ENCODE measurements at regions not wholly inside any gene's neighbourhood (a gene's known extent, or its start where the extent isn't known, plus 50 kb on each side); places are given as distances from the start of the nearest gene placed in this dataset.

DNA sequence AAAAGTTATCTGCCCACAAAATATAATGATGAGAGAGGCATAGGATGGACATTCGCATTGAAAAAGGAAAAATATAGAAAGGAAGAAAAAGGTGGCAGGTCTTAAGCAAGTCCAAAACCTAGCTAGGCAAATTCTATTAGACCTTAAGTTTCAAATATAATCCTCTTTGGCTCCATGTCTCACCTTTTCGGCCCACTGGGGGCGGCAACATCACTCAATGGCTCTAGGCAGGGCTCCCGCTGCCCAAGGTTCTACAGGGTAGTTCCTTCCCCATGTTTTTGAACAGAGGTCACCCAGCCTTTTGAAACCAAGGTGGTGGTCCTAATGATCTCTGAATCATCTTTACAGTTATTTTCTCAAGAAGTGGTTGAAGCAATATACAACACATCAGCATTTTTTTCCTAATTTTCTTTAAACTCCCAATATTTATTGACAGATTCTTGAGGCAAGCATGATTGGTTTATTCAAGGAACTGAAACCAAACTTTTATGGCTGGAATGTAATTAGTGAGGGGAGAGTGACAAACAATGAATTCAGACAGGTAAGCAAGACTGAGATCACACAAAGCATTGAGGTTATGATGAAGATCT lies 309.4 kb downstream of the ANTXR2 start:
- in situ Hi-C loops (cut with MboI; ENCODE audit: low sequenced_read_pairs): no loop called here

More for the DNA sequence above, 309.4 kb downstream of the ANTXR2 start:
- ATAC-seq (ENCODE audit: low read depth) (no peak), DNase-seq (no peak)
- H4K5ac ChIP-seq (ENCODE audit: low read depth, low read length): no peak overlapping the region
- no peak overlapping the region for H2BK15ac ChIP-seq (ENCODE audit: low read depth, low read length)
- H3K9me3 ChIP-seq (ENCODE audit: control insufficient read depth, insufficient read depth, low read length): peaks cover 3% of the 10 kb centered on the region; the same call in 1 of the 2 replicates
- H3K14ac ChIP-seq (replicated peaks; ENCODE audit: low read depth, low read length): no peak overlapping the region
- no peak overlapping the region for H2AFZ ChIP-seq (replicated peaks; ENCODE audit: low read length, poor library complexity)
- CTCF ChIA-PET: no interaction called here
- H2AK9ac ChIP-seq (replicated peaks; ENCODE audit: low read depth, low read length, poor library complexity): no peak overlapping the region
- intact Hi-C loops (cut with micrococcal nuclease) (no loop called here), dilution Hi-C loops (cut with HindIII; ENCODE audit: low sequenced_read_pairs, unreplicated experiment) (no loop called here)
- H3K18ac ChIP-seq (ENCODE audit: low read depth, low read length): no peak overlapping the region
- H4K20me1 ChIP-seq (ENCODE audit: insufficient read depth, low read length): no peaks in the 10 kb centered on the region
- H2AK5ac ChIP-seq (ENCODE audit: low read depth, low read length): no peak overlapping the region
- no peak overlapping the region for H2BK5ac ChIP-seq (ENCODE audit: low read depth, low read length, poor library complexity, severe bottlenecking)
- no peak overlapping the region for H3K4me2 ChIP-seq (ENCODE audit: low read depth, low read length)
- H3K9ac ChIP-seq (ENCODE audit: low read depth, low read length): no peak overlapping the region
- H2BK20ac ChIP-seq (ENCODE audit: low read depth, low read length): no peak overlapping the region
- H4K8ac ChIP-seq (ENCODE audit: low read depth in 2 of 2, low read length in 2 of 2): no peak overlapping the region
- no peak overlapping the region for H3K27ac ChIP-seq (ENCODE audit: insufficient read depth, low read length)
- H3K4ac ChIP-seq (ENCODE audit: low read depth, low read length): no peak overlapping the region
- no peak overlapping the region for H3K23ac ChIP-seq (ENCODE audit: low read depth, low read length)
- no peaks in the 10 kb centered on the region for H3K9me1 ChIP-seq (ENCODE audit: insufficient read depth, low read length)
- no peak overlapping the region for H3K56ac ChIP-seq (ENCODE audit: extremely low read depth, insufficient read depth, low read length)
- no peak overlapping the region for H2BK120ac ChIP-seq (ENCODE audit: low read depth, low read length)
- WGBS, 2 experiments (ENCODE audit: extremely low coverage in 2 of 2, insufficient read length in 1 of 2): 50% methylated on average over 2 of the region's 4 CpGs; no CpG with 5 or more reads in 1 of the 2 experiments
- H3K36me3 ChIP-seq (ENCODE audit: control insufficient read depth, insufficient read depth, low read length): no peaks in the 10 kb centered on the region
- POLR2A ChIA-PET (ENCODE audit: unreplicated experiment): no interaction called here
- TF ChIP-seq MXI1 (IDR thresholded peaks at IDR 0.05; ENCODE audit: borderline replicate concordance, low read depth, low read length) (no peak), NFE2L2 (IDR thresholded peaks at IDR 0.05; ENCODE audit: low read depth, low read length) (no peak), MAFK (IDR thresholded peaks at IDR 0.05; ENCODE audit: low read depth, low read length) (no peak), POLR2A (IDR thresholded peaks at IDR 0.05; ENCODE audit: low read depth, low read length) (no peak), BHLHE40 (IDR thresholded peaks at IDR 0.05; ENCODE audit: low read depth, low read length) (no peak), CHD1 (IDR thresholded peaks at IDR 0.05; ENCODE audit: low read depth, low read length) (no peak), SMC3 (IDR thresholded peaks at IDR 0.05; ENCODE audit: low read depth, low read length) (no peak), CEBPB (IDR thresholded peaks at IDR 0.05; ENCODE audit: low read depth, low read length) (no peak), MAZ (IDR thresholded peaks at IDR 0.05; ENCODE audit: borderline replicate concordance, low read depth, low read length) (no peak), FOS (IDR thresholded peaks at IDR 0.05; ENCODE audit: low read depth, low read length) (no peak), RFX5 (IDR thresholded peaks at IDR 0.05; ENCODE audit: low read depth, low read length) (no peak), RAD21 (IDR thresholded peaks at IDR 0.05; ENCODE audit: low read length) (no peak), RCOR1 (IDR thresholded peaks at IDR 0.05; ENCODE audit: insufficient replicate concordance, low read length) (no peak)
- TF ChIP-seq, protein P1, sequence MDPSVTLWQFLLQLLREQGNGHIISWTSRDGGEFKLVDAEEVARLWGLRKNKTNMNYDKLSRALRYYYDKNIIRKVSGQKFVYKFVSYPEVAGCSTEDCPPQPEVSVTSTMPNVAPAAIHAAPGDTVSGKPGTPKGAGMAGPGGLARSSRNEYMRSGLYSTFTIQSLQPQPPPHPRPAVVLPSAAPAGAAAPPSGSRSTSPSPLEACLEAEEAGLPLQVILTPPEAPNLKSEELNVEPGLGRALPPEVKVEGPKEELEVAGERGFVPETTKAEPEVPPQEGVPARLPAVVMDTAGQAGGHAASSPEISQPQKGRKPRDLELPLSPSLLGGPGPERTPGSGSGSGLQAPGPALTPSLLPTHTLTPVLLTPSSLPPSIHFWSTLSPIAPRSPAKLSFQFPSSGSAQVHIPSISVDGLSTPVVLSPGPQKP (IDR thresholded peaks at IDR 0.05; ENCODE audit: borderline replicate concordance, low read depth, low read length): no peak
- TF ChIP-seq, protein P2, sequence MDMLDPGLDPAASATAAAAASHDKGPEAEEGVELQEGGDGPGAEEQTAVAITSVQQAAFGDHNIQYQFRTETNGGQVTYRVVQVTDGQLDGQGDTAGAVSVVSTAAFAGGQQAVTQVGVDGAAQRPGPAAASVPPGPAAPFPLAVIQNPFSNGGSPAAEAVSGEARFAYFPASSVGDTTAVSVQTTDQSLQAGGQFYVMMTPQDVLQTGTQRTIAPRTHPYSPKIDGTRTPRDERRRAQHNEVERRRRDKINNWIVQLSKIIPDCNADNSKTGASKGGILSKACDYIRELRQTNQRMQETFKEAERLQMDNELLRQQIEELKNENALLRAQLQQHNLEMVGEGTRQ (IDR thresholded peaks at IDR 0.05; ENCODE audit: low read depth, low read length): no peak
- TF ChIP-seq, protein P3, sequence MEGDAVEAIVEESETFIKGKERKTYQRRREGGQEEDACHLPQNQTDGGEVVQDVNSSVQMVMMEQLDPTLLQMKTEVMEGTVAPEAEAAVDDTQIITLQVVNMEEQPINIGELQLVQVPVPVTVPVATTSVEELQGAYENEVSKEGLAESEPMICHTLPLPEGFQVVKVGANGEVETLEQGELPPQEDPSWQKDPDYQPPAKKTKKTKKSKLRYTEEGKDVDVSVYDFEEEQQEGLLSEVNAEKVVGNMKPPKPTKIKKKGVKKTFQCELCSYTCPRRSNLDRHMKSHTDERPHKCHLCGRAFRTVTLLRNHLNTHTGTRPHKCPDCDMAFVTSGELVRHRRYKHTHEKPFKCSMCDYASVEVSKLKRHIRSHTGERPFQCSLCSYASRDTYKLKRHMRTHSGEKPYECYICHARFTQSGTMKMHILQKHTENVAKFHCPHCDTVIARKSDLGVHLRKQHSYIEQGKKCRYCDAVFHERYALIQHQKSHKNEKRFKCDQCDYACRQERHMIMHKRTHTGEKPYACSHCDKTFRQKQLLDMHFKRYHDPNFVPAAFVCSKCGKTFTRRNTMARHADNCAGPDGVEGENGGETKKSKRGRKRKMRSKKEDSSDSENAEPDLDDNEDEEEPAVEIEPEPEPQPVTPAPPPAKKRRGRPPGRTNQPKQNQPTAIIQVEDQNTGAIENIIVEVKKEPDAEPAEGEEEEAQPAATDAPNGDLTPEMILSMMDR (conservative IDR thresholded peaks at IDR 0.05; ENCODE audit: low read depth, low read length): no peak
- no peak overlapping the region for H3K4me3 ChIP-seq (ENCODE audit: insufficient read depth, low read depth, low read length)
- no peaks in the 10 kb centered on the region for H3K27me3 ChIP-seq (ENCODE audit: control insufficient read depth, insufficient read depth, low read length)
- no peaks in the 10 kb centered on the region for H3K4me1 ChIP-seq (ENCODE audit: control insufficient read depth, insufficient read depth, low read length)
- no peak overlapping the region for H4K91ac ChIP-seq (ENCODE audit: insufficient read depth, low read depth, low read length)
- BruUV-seq (replicated peaks): no TSS peak
- no peaks in the 10 kb centered on the region for H3K79me1 ChIP-seq (ENCODE audit: low read depth in 1 of 2, low read length in 2 of 2)

Measured in IMR-90 (cell line).